Tibial artery (tissue), 4 donors: ENCODE measurements at regions not wholly inside any gene's neighbourhood (a gene's known extent, or its start where the extent isn't known, plus 50 kb on each side); places are given as distances from the start of the nearest gene placed in this dataset.

Experiments used
- DNase-seq, 2 donors: peaks; one replicate each; pipeline ENCODE4 v3.0.0-alpha.2; 2019
- H3K27ac ChIP-seq, 2 donors: fragments of 200-600 bp; sonication (generic) in 1 of 2; 1 replicate in 1 of 2; 2 replicates in 1 of 2; pipeline ENCODE4 v1.5.1; 2018 to 2019; ENCODE audit warnings: mild to moderate bottlenecking in 1 of 2
- H3K27me3 ChIP-seq, 2 donors: fragments of 200-600 bp; sonication (generic) in 1 of 2; one replicate each; pipeline versions ENCODE4 v1.5.1 to v1.6.0; 2016 to 2019
- H3K36me3 ChIP-seq, 3 donors: fragments of 200-600 bp; sonication (generic) in 2 of 3; one replicate each; pipeline ENCODE4 v1.5.1; 2016 to 2019; ENCODE audit warnings: mild to moderate bottlenecking in 2 of 3
- H3K4me1 ChIP-seq, 4 donors: fragments of 200-600 bp; sonication (generic) in 2 of 4; 1 replicate in 3 of 4; 2 replicates in 1 of 4; pipeline ENCODE4 v1.5.1; 2016 to 2019
- H3K4me3 ChIP-seq, 2 donors: fragments of 200-600 bp; sonication (generic) in 1 of 2; 1 replicate in 1 of 2; 2 replicates in 1 of 2; pipeline ENCODE4 v1.5.1; 2018 to 2019; ENCODE audit warnings: mild to moderate bottlenecking in 2 of 2
- H3K9me3 ChIP-seq, 3 donors: fragments of 200-600 bp; sonication (generic) in 1 of 3; one replicate each; pipeline ENCODE4 v1.5.1; 2016 to 2019
- CTCF ChIP-seq, 2 experiments: fragments of 200-600 bp in 1 of 2; fragments of 450-650 bp in 1 of 2; IDR thresholded peaks; one replicate each; pipeline ENCODE4 v1.5.1; 2017 to 2019; ENCODE audit warnings: antibody characterized with exemption in 2 of 2, mild to moderate bottlenecking in 1 of 2, moderate library complexity in 1 of 2
- intact Hi-C: fragments of 100-400 bp; cut with DNase I; formaldehyde crosslinking; loops from one replicate; pipeline ENCODE4 v1.15.0; 2023; ENCODE audit warnings: low total_unique reads

- H3K4me1 ChIP-seq: no peaks in the 10 kb centered on the region
These were observed 877.3 kb upstream of the LRRTM1 start for GRCh38 chr2:81181845-81182244.

GRCh38 chr2:81171447-81171846 is 866.9 kb upstream of the LRRTM1 start:
- intact Hi-C loops: no loop called here

More at GRCh38 chr2:81181845-81182244, 877.3 kb upstream of the LRRTM1 start:
- TF ChIP-seq CTCF (IDR thresholded peaks at IDR 0.05): no peak
- no peak overlapping the region for H3K4me3 ChIP-seq
- no peaks in the 10 kb centered on the region for H3K9me3 ChIP-seq
- H3K27me3 ChIP-seq: no peaks in the 10 kb centered on the region
- intact Hi-C loops: no loop called here
- DNase-seq: no peak
- H3K27ac ChIP-seq: no peak overlapping the region
- no peaks in the 10 kb centered on the region for H3K36me3 ChIP-seq

GRCh38 chr2:81163583-81163982 is 859.0 kb upstream of the LRRTM1 start:
- no peaks in the 10 kb centered on the region for H3K36me3 ChIP-seq
- no peaks in the 10 kb centered on the region for H3K9me3 ChIP-seq
- no peak for TF ChIP-seq CTCF (IDR thresholded peaks at IDR 0.05)
- H3K27me3 ChIP-seq: no peaks in the 10 kb centered on the region
- H3K27ac ChIP-seq: no peak overlapping the region
- no peak overlapping the region for H3K4me3 ChIP-seq
- intact Hi-C loops: no loop called here
- H3K4me1 ChIP-seq: no peaks in the 10 kb centered on the region
- DNase-seq: no peak

More at GRCh38 chr2:81171447-81171846, 866.9 kb upstream of the LRRTM1 start:
- no peaks in the 10 kb centered on the region for H3K27me3 ChIP-seq
- H3K4me1 ChIP-seq: no peaks in the 10 kb centered on the region
- no peak overlapping the region for H3K27ac ChIP-seq
- TF ChIP-seq CTCF (IDR thresholded peaks at IDR 0.05): no peak
- H3K36me3 ChIP-seq: no peaks in the 10 kb centered on the region
- no peak for DNase-seq
- no peak overlapping the region for H3K4me3 ChIP-seq
- no peaks in the 10 kb centered on the region for H3K9me3 ChIP-seq

GRCh38 chr2:81158505-81158904 is 854.0 kb upstream of the LRRTM1 start:
- no peak overlapping the region for H3K27ac ChIP-seq
- H3K9me3 ChIP-seq: no peaks in the 10 kb centered on the region
- no peaks in the 10 kb centered on the region for H3K36me3 ChIP-seq
- no peaks in the 10 kb centered on the region for H3K27me3 ChIP-seq
- H3K4me1 ChIP-seq: no peaks in the 10 kb centered on the region
- intact Hi-C loops: no loop called here
- no peak overlapping the region for H3K4me3 ChIP-seq
- no peak for TF ChIP-seq CTCF (IDR thresholded peaks at IDR 0.05)
- no peak for DNase-seq

- no peak for TF ChIP-seq CTCF (IDR thresholded peaks at IDR 0.05)
- DNase-seq: no peak
These were observed 843.8 kb upstream of the LRRTM1 start for GRCh38 chr2:81148323-81148722.

GRCh38 chr2:81136296-81136695 is 831.7 kb upstream of the LRRTM1 start:
- DNase-seq: no peak
- Histone ChIP-seq H3K4me1 (no peaks in the 10 kb centered on the region), H3K4me3 (no peak overlapping the region), H3K9me3 (peaks cover 0 to 10% (median 0%) of the 10 kb centered on the region in 3 donors), H3K27me3 (no peaks in the 10 kb centered on the region), H3K27ac (no peak overlapping the region), H3K36me3 (no peaks in the 10 kb centered on the region)
- intact Hi-C loops: no loop called here
- no peak for TF ChIP-seq CTCF (IDR thresholded peaks at IDR 0.05)

More at GRCh38 chr2:81148323-81148722, 843.8 kb upstream of the LRRTM1 start:
- intact Hi-C loops: no loop called here
- Histone ChIP-seq H3K36me3 (no peaks in the 10 kb centered on the region), H3K4me3 (no peak overlapping the region), H3K27ac (no peak overlapping the region), H3K9me3 (no peaks in the 10 kb centered on the region), H3K27me3 (no peaks in the 10 kb centered on the region), H3K4me1 (no peaks in the 10 kb centered on the region)
